ENCODE measurements at regions not wholly inside any gene's neighbourhood (a gene's known extent, or its start where the extent isn't known, plus 50 kb on each side); places are given as distances from the start of the nearest gene placed in this dataset.

DNA sequence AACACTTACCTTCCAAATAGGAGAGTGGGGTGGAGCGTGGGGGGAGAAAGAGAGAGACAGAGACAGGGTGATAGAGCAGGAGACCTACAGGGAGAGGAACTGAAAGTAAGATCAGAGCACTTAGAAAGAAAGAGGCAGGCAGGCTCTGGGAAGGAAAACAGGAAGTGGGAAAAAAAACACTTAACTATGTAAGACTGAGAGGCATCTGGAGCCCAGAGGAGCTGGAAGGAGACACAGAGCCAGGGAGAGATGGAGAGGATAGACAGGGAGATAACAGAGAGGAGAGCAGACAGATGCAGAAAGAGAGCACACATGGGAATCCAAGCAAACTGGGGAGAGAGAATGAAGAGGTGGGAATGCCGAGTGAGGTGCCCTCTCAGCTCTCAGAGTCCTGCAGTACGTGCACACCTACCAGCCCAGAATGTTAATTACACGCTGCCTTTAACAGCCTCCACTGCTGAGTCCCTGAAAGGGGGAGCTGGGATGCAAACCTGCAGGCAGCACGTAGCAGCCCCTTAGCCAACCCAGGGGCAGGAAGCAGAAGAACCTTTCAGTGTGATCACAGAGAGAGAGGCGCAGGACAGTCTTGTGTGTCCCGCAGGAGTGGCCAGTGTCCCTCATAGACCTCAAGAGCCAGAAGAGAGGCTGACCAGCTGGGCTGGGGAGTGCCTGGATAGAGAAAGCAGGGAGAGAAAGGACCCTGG lies 132.7 kb upstream of the LRFN2 start:
- H3K4me3 ChIP-seq, result no peak overlapping the region
- no peaks in the 10 kb centered on the region for H3K27me3 ChIP-seq
- no peak for DNase-seq

DNA sequence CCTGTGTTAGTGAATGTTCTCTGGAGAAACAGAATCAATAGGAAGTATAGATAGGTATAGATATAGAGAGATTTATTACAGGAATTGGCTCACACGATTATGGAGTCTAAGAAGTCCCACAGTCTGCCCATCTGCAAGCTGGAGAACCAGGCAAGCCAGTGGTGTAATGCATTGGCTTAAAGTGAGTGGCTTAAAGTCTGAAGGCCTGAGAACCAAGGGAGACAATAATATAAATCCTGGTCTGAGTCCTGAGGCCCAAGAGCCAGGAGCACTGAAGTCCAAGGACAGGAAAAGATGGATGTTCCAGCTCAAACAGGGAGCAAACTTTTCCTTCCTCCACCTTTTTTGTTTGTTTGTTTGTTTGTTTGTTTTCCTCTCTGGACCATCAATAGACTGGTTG lies 131.2 kb upstream of the LRFN2 start:
- H3K9me3 ChIP-seq, result no peaks in the 10 kb centered on the region
- no peaks in the 10 kb centered on the region for H3K36me3 ChIP-seq
- DNase-seq, result no peak
- no peak overlapping the region for H3K4me3 ChIP-seq
- no peaks in the 10 kb centered on the region for H3K27me3 ChIP-seq

More for the DNA sequence above, 132.7 kb upstream of the LRFN2 start:
- Histone ChIP-seq H3K36me3 (no peaks in the 10 kb centered on the region), H3K9me3 (no peaks in the 10 kb centered on the region)

DNA sequence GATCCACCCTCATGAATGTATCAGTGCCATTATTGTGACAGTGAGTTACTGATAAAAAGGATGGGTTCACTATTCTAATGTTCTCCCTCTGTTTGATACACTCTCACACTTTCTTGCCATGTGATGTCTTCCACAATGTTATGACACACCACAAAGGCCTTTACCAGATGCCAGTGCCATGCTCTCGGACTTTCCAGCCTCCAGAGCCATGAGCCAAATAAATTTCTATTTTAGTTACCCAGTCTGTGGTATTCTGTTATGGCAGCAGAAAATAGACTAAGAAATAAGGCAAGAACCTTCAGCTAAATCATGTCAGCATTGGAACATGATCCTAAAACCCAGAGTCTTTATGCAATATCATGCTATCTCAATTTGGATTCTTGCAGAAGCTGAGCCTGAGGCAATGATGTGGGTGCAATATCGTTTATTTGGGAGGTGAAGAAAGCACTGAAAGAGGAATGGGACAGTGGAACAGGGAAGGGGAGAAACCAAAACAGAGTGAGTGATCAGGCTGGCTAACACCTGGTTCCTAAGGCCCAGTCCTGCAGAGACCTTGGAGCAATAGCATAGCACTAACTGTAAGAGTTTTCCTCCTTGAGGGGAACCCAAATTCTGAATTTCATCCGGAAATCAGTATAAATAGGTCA lies 130.4 kb upstream of the LRFN2 start:
- no peak overlapping the region for H3K4me3 ChIP-seq
- no peaks in the 10 kb centered on the region for H3K27me3 ChIP-seq
- H3K9me3 ChIP-seq, result no peaks in the 10 kb centered on the region
- DNase-seq, result no peak
- H3K36me3 ChIP-seq, result no peaks in the 10 kb centered on the region

DNA sequence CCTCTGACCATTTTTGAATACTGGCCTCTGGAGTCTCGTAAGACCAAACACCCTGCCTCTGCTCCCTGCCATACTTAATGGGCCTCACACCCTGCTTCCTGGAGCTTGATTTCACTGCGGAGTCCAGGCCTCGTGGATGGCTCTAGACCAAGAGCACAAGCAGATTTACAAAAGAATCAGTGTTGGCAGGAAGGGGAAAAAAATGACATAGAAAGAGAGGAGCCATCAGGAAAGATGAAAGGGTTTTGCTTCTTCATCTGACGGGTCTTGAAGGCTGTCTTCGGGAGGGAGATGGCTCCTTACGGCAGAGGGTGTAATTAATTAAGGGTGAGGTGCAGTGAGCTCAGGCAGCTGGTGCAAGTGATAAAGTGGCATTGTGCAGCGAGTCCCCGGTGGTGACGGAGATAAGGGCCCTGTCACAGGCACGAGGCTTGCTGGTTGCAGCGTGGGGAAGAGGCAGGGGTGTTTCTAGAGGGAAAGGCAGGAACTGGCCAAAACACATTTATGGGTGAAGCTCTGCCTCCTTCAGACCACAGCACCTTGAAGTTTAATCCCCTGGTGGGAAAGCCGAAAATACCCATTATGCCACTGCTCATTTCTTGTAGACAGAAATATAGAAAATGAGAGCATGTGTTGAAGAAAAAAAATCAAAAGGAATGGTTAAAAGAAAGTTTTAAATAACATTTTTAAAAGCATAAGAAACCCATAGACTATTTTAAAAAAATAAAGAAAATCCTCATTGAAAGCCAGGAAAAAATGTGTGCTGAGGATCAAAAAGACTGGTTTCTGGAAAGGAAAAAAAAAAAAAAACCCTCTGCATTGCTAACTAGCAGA lies 128.6 kb upstream of the LRFN2 start:
- Histone ChIP-seq H3K27me3 (no peaks in the 10 kb centered on the region), H3K4me3 (no peak overlapping the region), H3K9me3 (no peaks in the 10 kb centered on the region), H3K36me3 (no peaks in the 10 kb centered on the region)
- no peak for DNase-seq

DNA sequence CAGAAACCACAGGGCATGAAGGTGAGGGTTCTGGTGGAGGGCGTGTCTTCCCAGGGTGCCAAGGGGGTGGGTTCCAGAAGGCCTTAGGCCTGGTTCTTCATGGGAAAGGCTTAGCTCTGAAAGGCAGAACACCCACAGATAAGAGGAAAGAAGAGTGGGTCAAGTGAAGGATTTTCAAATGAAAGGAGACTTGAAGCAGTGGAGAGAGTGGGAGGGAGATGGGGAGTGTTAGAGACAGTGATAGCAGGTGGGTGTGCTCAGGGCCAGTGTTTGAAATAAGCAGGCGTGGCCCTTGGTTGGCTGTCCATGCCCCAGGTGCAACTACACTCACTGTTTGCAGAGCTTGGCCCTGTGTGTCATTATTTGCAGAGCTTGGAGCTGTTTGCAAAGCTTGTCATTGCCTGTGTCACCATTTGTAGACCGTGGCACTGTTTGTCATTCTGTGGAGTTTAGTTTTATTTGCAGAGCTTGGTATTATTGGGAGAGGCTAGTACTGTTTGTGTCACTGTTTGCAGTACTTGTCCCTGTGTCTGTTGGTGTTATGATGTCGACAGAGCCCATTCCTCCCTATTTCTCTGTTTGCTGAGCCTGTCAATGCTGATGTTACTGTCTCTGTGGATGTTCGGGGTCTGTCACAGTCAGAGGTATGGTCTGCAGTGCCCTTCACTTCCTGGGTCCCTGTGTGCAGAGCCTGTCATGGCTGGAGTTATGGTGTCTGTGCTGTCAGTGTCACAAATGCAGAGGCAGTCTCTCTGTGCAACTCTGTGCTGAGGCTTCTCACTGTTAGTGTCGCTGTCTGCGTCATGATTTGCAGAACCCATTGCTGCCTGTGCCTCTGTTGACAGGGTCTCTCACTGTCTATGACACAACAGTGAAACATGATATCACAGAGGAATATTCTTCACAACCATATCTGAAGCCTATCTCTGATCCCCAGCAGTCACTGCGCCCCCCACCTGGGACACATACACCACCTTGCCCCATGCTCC lies 127.7 kb upstream of the LRFN2 start:
- Histone ChIP-seq H3K27me3 (no peaks in the 10 kb centered on the region), H3K4me3 (no peak overlapping the region)
- no peak for DNase-seq

DNA sequence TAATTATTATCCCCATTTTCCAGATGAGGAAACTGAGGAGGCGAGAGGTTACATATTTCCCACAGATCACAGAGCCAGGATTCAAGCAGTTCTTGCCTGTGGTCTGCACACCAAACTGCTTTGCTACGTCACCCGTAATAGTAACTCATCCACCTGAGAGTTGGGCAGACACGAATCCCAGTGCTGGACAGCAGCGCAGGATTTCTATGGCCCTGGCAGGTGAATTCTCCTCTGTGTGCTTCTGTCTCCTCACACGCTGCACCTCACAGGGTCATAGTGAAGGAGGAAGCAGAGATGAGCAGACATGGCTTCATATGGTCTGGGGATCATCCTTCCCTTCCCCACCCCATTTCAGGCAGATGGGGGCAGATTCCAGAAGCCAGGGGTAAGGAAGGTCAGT lies 127.0 kb upstream of the LRFN2 start:
- Histone ChIP-seq H3K27me3 (no peaks in the 10 kb centered on the region), H3K9me3 (no peaks in the 10 kb centered on the region), H3K4me3 (no peak overlapping the region), H3K36me3 (no peaks in the 10 kb centered on the region)
- no peak for DNase-seq

More for the DNA sequence above, 127.7 kb upstream of the LRFN2 start:
- H3K9me3 ChIP-seq, result no peaks in the 10 kb centered on the region
- no peaks in the 10 kb centered on the region for H3K36me3 ChIP-seq

DNA sequence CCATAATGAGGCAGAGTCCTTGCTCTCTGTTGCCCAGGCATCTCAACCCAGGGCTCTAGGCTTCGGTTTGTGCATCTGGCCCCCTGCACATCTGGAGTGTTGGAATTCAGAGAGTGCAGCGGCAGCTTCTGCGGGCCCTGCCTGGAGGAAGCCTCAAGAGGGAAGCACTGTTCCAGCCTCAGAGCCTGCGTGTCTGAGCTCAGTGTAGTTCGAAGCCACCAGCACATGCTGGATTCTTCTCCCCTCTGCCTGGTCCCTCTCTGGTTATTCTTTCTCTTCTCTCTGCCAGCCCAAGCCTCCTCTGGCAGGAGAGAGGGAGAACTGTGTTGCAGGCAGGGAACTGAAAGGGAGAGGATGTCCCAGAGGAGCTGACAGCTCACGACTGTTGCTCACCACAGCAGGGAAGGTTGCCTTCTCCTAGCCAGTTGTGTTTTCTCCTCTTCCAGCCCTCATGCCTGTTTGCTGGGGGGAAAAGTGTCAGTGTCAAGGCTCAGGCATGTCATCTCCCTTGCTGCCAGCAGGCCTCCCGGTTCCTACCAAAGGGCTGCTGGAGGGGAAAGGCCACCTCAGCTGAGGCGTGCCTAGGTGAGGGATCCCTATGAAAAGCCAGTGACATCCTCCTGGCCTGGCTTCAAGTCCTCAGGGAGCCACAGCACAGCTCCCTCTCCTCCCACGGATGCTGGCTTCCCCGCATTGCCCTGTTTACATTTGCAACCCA lies 126.0 kb upstream of the LRFN2 start:
- Histone ChIP-seq H3K36me3 (no peaks in the 10 kb centered on the region), H3K9me3 (no peaks in the 10 kb centered on the region), H3K4me3 (no peak overlapping the region), H3K27me3 (no peaks in the 10 kb centered on the region)
- DNase-seq, result no peak

DNA sequence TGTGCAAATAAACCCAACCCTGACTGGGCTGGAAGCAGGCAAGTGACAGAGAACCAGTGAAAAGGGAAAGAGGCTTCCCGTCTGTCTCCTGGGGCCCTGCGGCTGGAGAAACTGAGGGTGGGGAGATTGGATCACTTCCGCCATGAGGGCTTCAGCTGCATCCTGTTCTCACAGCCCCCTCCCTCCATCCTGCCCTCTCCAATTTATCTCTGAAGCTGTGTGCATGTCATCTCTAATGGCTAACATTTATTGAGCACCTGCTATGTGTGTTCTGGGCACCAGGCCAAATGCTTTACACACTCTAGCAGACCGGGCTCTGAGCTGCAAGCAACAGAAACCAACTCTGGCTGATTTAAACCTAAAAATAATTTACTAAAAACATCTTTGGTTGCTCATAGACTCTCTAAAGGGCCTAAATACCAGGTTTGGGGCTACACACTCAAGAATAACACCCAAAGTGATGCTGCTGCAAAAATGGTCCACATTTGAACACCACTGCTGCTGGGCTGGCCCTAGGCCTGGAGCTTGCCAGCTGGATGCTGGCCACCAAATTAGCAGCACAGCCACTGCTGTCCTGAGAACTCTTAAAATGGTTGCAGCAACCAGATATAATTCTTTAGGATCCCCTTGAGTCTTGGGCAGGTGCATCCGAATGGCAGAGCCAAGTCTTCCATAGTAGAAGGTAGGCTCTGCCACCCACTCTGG lies 123.6 kb upstream of the LRFN2 start:
- no peak overlapping the region for H3K4me3 ChIP-seq
- H3K9me3 ChIP-seq, result no peaks in the 10 kb centered on the region
- DNase-seq, result no peak
- no peaks in the 10 kb centered on the region for H3K36me3 ChIP-seq
- no peaks in the 10 kb centered on the region for H3K27me3 ChIP-seq

DNA sequence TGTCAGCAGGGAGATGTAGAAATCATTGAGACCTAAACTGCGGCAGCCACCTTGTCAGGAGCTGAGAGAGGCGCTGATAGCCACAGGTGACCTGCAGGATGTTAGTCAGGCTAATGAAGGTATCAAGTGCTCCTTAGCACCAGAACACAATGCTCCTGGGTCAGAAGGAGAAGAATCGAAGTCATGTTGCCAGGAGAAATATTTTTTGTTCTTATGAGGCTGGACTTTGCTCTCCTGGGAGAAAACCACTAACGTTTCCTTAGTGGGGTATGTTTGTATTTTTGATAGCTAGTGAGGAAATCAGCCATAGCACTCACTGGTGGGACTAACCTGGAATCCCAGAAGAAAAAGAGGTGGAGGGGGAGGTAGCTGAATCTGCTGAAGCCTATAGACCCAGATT lies 120.9 kb upstream of the LRFN2 start:
- H3K9me3 ChIP-seq, result no peaks in the 10 kb centered on the region
- no peaks in the 10 kb centered on the region for H3K27me3 ChIP-seq
- DNase-seq, result no peak
- H3K4me3 ChIP-seq, result no peak overlapping the region
- H3K36me3 ChIP-seq, result no peaks in the 10 kb centered on the region

DNA sequence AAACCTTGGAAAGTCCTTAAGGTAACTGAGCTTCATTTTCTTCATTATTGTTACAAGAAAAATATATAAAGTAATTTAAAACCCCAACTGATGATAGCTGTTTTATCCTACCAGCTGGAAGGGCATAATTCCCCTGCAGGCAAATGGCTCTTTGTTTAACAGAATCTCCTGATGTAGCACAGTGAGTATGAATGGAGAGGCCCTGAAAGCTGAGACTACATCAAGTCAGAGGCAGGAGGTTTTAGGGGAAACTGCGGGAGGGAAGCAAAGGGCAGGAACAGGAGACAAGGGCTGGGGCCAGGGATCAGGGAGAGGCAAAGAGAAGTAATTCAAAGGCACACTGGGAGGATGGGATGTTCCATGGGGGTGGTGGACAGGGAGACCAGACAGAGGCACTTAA lies 119.0 kb upstream of the LRFN2 start:
- Histone ChIP-seq H3K36me3 (no peaks in the 10 kb centered on the region), H3K9me3 (no peaks in the 10 kb centered on the region), H3K27me3 (no peaks in the 10 kb centered on the region), H3K4me3 (no peak overlapping the region)
- DNase-seq, result no peak

DNA sequence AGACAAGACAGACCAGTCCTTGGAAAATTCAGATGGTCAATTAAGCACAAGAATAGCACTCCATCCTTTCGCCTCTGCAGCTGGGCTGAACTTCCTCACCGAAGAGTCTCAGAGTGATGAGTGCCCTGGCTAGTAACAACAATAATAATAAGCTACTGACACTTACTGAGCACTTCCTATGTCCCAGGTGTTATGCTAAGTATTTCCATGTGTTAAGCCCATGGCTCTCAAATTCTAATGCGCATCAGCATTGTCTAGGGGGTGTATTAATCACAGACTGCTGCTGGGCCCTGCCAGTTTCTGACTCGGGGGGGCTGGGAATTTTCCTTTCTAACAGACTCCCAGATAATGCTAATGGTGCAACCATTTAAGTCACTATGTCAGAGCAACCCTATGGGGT lies 118.2 kb upstream of the LRFN2 start:
- Histone ChIP-seq H3K36me3 (no peaks in the 10 kb centered on the region), H3K4me3 (no peak overlapping the region), H3K27me3 (no peaks in the 10 kb centered on the region), H3K9me3 (no peaks in the 10 kb centered on the region)
- no peak for DNase-seq

DNA sequence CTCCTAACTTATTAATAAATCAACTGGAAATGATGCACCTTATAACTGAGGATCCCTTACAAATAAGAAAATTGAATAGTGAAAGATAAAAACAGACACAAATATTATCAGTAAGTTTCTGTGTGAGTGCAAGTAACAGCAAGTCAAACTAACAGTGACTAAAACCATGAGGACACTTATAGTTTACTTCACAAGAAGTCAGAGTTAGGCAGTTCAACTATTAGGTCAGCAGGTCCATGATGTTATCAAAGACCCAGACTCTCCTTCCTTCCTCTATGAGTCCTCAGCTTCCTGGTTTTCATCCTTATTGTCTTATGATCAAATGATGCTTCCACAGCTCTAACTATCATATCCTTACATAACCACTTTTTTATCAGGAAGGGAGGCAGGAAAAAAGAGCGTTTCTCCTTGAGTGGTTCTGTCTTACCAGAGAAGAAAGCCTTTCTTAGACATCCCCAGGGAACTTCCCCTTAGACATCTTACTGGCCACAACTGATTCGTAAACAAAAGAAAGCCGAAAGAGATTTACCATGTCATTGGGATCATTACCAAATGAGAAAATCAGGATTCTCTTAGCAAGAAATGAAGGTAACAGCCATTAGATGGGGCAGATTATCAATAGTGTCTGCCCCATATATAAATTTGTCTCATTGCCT lies 114.3 kb upstream of the LRFN2 start:
- no peak for DNase-seq
- Histone ChIP-seq H3K4me3 (no peak overlapping the region), H3K27me3 (no peaks in the 10 kb centered on the region), H3K36me3 (no peaks in the 10 kb centered on the region), H3K9me3 (no peaks in the 10 kb centered on the region)

DNA sequence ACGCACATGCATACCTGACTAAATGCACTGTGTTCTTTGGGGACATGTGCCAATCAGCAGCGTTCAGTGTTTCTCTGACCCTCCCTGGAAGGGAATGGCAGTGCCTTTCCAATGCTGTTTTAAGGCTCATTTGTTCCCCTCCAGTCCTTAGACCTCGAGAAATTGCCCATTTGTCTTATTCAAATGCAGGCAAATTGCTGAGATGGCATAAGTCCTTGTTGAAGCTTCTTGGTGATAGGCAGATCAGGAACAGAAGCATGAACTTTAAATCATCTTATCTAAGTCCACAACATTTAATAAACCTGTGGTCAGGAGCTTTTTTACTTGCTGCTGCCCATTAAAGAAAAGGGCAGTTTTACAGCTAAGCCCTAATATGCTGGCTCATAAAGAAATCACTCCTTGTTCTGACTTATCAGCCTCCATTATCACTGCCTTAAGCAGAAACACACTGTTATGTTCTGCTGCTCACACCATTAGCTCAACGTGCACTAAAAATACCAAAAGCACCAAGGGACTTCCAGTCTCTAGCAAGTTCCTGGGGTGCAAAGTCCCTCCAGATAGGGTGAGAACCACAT lies 112.9 kb upstream of the LRFN2 start:
- no peaks in the 10 kb centered on the region for H3K9me3 ChIP-seq
- no peak for DNase-seq
- H3K27me3 ChIP-seq, result no peaks in the 10 kb centered on the region
- H3K4me3 ChIP-seq, result no peak overlapping the region
- no peaks in the 10 kb centered on the region for H3K36me3 ChIP-seq

DNA sequence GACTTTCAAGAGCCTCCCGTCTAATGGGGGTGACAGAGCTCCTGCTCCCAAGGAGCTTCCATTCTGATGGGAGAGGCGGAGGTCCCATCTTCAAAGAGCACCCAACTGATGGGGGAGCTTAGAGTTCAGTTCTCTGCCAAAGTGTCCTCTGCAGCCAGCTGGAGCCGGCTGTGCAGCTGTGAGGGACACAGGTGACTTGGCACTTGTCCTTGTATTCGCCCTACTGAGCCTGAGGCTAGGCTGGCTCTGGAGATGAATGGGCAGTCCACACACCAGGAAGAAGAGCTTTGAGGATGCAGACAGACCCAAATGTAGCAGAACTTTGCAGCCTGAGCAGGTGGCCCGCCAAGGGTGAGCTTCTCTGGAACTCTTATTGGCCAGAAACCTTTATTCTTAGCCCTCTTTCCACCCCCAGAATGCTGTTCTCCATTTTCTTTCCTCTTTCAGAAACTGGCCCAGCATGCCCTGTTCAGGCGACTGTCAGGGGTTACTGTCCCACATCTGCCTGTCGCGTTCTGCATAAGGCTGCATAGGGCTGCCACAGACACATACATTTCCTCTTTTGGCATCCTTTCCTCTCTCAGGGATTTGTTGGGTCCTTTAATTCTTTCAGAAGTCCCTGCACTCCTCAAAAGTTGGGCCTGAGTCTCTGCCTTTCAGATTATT lies 108.7 kb upstream of the LRFN2 start:
- Histone ChIP-seq H3K27me3 (no peaks in the 10 kb centered on the region), H3K9me3 (no peaks in the 10 kb centered on the region), H3K4me3 (no peak overlapping the region), H3K36me3 (no peaks in the 10 kb centered on the region)
- DNase-seq, result no peak

Data from MG63 (cell line).